Tibial nerve (tissue), 4 donors: ENCODE measurements at regions not wholly inside any gene's neighbourhood (a gene's known extent, or its start where the extent isn't known, plus 50 kb on each side); places are given as distances from the start of the nearest gene placed in this dataset.

Experiments
- DNase-seq, 2 donors: peaks; one replicate each; pipeline ENCODE4 v3.0.0-alpha.2; 2019; ENCODE audit warnings: low spot score in 2 of 2
- H3K27ac ChIP-seq, 4 donors: fragments of 200-600 bp; sonication (generic) in 3 of 4; one replicate each; pipeline ENCODE4 v1.5.1; 2017 to 2019; ENCODE audit warnings: mild to moderate bottlenecking in 1 of 4
- H3K27me3 ChIP-seq, 2 donors: fragments of 200-600 bp; sonication (generic) in 1 of 2; one replicate each; pipeline versions ENCODE4 v1.5.1 to v1.6.0; 2017 to 2019
- H3K36me3 ChIP-seq, 3 donors: fragments of 200-600 bp; sonication (generic); one replicate each; pipeline ENCODE4 v1.5.1; 2018 to 2019
- H3K4me1 ChIP-seq, 4 donors: fragments of 200-600 bp; sonication (generic) in 3 of 4; one replicate each; pipeline ENCODE4 v1.5.1; 2017 to 2019
- H3K4me3 ChIP-seq, 4 donors: fragments of 200-600 bp; sonication (generic) in 3 of 4; one replicate each; pipeline ENCODE4 v1.5.1; 2017 to 2019; ENCODE audit warnings: mild to moderate bottlenecking in 1 of 4, moderate library complexity in 1 of 4
- H3K9me3 ChIP-seq, 4 donors: fragments of 200-600 bp; sonication (generic) in 3 of 4; one replicate each; pipeline ENCODE4 v1.5.1; 2017 to 2019
- EP300 ChIP-seq, 2 donors: sonication (generic); formaldehyde crosslinking; IDR thresholded peaks; one replicate each; pipeline ENCODE4 v1.6.1; 2017; ENCODE audit warnings: antibody characterized with exemption in 2 of 2, mild to moderate bottlenecking in 1 of 2
- POLR2A ChIP-seq, 2 donors: fragments of 450-650 bp; IDR thresholded peaks; one replicate each; pipeline ENCODE4 v1.6.1; 2017; ENCODE audit warnings: antibody characterized with exemption in 2 of 2, mild to moderate bottlenecking in 2 of 2, moderate library complexity in 2 of 2
- WGBS, 2 donors: methylation state at CpG; one replicate each; pipeline ENCODE4 v1.1.5; 2018; 5-methylcytosine and 5-hydroxymethylcytosine counted together
- TF ChIP-seq, protein P1 (sequence below), 5 experiments: fragments of 200-600 bp in 3 of 5; fragments of 450-650 bp in 2 of 5; sonication (generic) in 3 of 5; IDR thresholded peaks; one replicate each; pipeline ENCODE4 v1.5.1; 2016 to 2019; ENCODE audit warnings: antibody characterized with exemption in 5 of 5, mild to moderate bottlenecking in 3 of 5, moderate library complexity in 2 of 5

DNA sequence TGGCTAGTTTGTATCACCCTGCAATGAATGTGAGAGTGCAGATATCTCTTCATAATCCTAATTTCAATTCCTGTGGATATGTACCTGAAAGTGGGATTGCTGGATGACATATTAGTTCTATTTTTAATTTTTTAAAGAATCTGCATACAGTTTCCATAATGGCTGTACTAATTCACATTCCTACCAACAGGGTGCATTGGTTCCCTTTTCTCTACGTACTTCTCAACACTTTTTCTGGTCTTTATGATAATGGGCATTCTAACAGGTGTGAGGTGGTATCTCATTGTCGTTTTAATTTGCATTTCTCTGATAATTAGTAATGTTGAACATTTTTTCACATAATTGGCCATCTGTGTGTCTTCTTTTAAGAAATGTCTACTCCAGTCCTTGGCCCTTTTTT, 927.5 kb downstream of the DTWD2 start:
- Histone ChIP-seq H3K36me3 (no peaks in the 10 kb centered on the region), H3K4me1 (no peaks in the 10 kb centered on the region), H3K27ac (no peak overlapping the region), H3K4me3 (no peak overlapping the region), H3K9me3 (peaks cover 0 to 19% (median 0%) of the 10 kb centered on the region in 4 donors), H3K27me3 (no peaks in the 10 kb centered on the region)
- 77 to 83% methylated on average over 2 of the region's 2 CpGs for WGBS, 2 donors
- TF ChIP-seq POLR2A (IDR thresholded peaks at IDR 0.05) (no peak), EP300 (IDR thresholded peaks at IDR 0.05) (no peak)
- TF ChIP-seq, protein P1, sequence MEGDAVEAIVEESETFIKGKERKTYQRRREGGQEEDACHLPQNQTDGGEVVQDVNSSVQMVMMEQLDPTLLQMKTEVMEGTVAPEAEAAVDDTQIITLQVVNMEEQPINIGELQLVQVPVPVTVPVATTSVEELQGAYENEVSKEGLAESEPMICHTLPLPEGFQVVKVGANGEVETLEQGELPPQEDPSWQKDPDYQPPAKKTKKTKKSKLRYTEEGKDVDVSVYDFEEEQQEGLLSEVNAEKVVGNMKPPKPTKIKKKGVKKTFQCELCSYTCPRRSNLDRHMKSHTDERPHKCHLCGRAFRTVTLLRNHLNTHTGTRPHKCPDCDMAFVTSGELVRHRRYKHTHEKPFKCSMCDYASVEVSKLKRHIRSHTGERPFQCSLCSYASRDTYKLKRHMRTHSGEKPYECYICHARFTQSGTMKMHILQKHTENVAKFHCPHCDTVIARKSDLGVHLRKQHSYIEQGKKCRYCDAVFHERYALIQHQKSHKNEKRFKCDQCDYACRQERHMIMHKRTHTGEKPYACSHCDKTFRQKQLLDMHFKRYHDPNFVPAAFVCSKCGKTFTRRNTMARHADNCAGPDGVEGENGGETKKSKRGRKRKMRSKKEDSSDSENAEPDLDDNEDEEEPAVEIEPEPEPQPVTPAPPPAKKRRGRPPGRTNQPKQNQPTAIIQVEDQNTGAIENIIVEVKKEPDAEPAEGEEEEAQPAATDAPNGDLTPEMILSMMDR (IDR thresholded peaks at IDR 0.05): no peak
- no peak for DNase-seq

DNA sequence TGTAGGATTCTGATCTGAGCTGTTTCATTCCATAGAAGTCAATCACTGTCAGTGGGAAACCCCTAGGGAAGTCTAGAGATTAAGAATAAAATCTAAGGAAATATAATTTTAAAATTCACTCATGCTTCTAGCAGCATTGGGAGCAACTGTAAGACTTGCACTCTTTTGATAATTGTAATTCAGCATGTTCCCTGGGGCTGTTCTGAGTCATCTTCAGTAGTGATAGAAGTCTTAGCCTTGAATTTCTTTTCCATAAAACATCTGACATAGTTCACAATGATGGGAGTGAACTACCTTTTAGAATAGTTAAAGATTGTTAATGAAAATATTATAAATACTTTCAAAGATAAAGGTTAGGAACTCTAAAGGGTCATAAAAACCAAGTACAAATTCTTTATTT, 935.8 kb downstream of the DTWD2 start:
- H3K4me1 ChIP-seq: no peaks in the 10 kb centered on the region
- H3K36me3 ChIP-seq: no peaks in the 10 kb centered on the region
- no peak overlapping the region for H3K4me3 ChIP-seq
- no peaks in the 10 kb centered on the region for H3K27me3 ChIP-seq
- TF ChIP-seq POLR2A (IDR thresholded peaks at IDR 0.05) (no peak), EP300 (IDR thresholded peaks at IDR 0.05) (no peak)
- TF ChIP-seq, protein P1 (IDR thresholded peaks at IDR 0.05): no peak
- peaks cover 0 to 10% (median 2%) of the 10 kb centered on the region in 4 donors for H3K9me3 ChIP-seq
- no peak overlapping the region for H3K27ac ChIP-seq
- no peak for DNase-seq

DNA sequence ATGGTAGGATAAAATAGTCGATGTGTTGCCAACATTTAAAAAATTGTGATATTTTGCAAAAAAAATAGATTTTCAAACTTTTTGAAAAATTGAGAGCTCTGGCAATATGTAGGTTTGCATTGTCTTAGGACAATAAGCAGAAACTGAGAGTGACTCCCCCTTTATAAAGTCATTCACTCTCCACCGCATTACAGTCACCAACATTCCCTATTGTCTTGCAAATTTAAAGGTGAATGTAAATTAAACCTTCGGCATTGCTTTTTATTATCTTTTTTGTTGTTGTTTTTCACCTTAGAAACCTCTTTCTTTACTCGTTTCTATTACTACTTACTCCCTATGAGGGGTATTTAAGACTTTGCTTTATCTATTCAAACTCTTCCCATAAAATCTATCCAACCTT, 944.2 kb downstream of the DTWD2 start:
- no peaks in the 10 kb centered on the region for H3K4me1 ChIP-seq
- 78 to 79% methylated on average over 4 of the region's 4 CpGs for WGBS, 2 donors
- H3K4me3 ChIP-seq: no peak overlapping the region
- no peaks in the 10 kb centered on the region for H3K36me3 ChIP-seq
- H3K27me3 ChIP-seq: no peaks in the 10 kb centered on the region
- no peak for DNase-seq
- H3K27ac ChIP-seq: no peak overlapping the region
- H3K9me3 ChIP-seq: no peaks in the 10 kb centered on the region
- TF ChIP-seq, protein P1 (IDR thresholded peaks at IDR 0.05): no peak
- TF ChIP-seq EP300 (IDR thresholded peaks at IDR 0.05): no peak
- TF ChIP-seq POLR2A (IDR thresholded peaks at IDR 0.05): no peak

DNA sequence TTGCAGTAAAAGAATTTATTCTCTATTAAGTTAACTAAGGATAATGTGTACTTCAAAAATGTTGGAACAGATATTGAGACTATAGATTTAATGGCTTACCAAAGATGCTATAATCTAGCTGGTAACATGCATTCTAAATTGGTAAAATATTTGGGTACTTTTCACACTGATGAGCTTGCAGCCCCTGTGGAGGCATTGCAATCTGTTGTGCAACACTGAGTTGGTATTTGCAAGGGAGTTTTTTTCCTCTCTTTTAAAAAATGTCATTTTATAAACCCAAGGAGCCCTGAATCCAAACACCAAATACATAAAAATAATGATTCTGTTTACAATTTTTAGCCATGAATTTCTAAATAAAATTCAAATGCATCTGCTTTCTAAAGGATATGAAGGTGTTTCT, 944.8 kb downstream of the DTWD2 start:
- no peak for DNase-seq
- no peaks in the 10 kb centered on the region for H3K36me3 ChIP-seq
- TF ChIP-seq, protein P1 (IDR thresholded peaks at IDR 0.05): no peak
- no peak for TF ChIP-seq POLR2A (IDR thresholded peaks at IDR 0.05)
- TF ChIP-seq EP300 (IDR thresholded peaks at IDR 0.05): no peak

DNA sequence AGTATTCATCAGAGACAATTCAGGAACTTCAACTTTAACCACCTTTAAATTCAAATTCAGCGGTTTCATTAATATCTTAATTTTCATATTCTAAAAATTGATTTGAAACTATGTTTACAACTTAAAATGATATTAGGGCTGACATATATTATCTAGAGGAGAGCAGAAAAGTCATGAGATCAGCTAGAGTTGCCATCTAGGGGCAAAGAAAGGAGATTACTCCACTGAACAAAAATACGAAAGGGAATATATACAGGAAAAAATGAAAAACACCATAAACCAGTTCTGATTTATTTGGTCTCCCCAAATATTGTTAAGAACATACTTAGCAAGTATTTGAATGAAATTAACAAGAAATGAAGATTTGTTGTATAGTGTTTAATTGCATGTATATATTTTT, 946.3 kb downstream of the DTWD2 start:
- Histone ChIP-seq H3K27me3 (no peaks in the 10 kb centered on the region), H3K9me3 (no peaks in the 10 kb centered on the region), H3K27ac (no peak overlapping the region), H3K4me1 (no peaks in the 10 kb centered on the region), H3K36me3 (no peaks in the 10 kb centered on the region), H3K4me3 (no peak overlapping the region)
- no peak for TF ChIP-seq POLR2A (IDR thresholded peaks at IDR 0.05)
- no peak for TF ChIP-seq EP300 (IDR thresholded peaks at IDR 0.05)
- TF ChIP-seq, protein P1 (IDR thresholded peaks at IDR 0.05): no peak
- 56 to 65% methylated on average over 2 of the region's 2 CpGs for WGBS, 2 donors
- DNase-seq: no peak

More for the DNA sequence above, 944.8 kb downstream of the DTWD2 start:
- H3K27me3 ChIP-seq: no peaks in the 10 kb centered on the region
- no peaks in the 10 kb centered on the region for H3K9me3 ChIP-seq
- no peak overlapping the region for H3K27ac ChIP-seq
- H3K4me1 ChIP-seq: no peaks in the 10 kb centered on the region
- no peak overlapping the region for H3K4me3 ChIP-seq
